ENCODE measurements at regions not wholly inside any gene's neighbourhood (a gene's known extent, or its start where the extent isn't known, plus 50 kb on each side); places are given as distances from the start of the nearest gene placed in this dataset.

DNA sequence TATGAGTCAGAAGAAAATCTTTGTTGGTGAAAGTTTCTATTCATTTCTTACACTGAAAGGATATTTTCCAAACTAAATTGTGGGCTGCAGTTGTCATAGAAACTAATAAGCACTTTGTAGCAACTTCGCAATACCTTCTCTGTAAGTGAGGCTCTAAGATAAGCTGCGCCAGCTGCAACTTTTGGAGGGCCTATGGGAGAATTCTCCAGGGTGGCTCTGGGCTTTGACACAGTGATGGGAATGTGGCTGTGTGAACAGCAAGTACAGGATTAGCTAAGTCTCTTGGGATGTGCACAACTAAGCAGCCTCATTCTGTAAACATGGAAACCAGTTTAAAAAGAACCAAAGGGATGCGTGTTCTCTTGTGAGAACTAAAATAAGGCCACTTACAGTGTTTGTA lies 124.6 kb upstream of the SGO1 start:
- TF ChIP-seq POLR2AphosphoS5 (IDR thresholded peaks at IDR 0.05; ENCODE audit: low read depth, low read length) (no peak), SIN3A (IDR thresholded peaks at IDR 0.05; ENCODE audit: borderline replicate concordance, insufficient read depth, low read depth, low read length) (no peak), TCF7L2 (IDR thresholded peaks at IDR 0.05; ENCODE audit: low read depth, low read length) (no peak)
- TF ChIP-seq, protein P1, sequence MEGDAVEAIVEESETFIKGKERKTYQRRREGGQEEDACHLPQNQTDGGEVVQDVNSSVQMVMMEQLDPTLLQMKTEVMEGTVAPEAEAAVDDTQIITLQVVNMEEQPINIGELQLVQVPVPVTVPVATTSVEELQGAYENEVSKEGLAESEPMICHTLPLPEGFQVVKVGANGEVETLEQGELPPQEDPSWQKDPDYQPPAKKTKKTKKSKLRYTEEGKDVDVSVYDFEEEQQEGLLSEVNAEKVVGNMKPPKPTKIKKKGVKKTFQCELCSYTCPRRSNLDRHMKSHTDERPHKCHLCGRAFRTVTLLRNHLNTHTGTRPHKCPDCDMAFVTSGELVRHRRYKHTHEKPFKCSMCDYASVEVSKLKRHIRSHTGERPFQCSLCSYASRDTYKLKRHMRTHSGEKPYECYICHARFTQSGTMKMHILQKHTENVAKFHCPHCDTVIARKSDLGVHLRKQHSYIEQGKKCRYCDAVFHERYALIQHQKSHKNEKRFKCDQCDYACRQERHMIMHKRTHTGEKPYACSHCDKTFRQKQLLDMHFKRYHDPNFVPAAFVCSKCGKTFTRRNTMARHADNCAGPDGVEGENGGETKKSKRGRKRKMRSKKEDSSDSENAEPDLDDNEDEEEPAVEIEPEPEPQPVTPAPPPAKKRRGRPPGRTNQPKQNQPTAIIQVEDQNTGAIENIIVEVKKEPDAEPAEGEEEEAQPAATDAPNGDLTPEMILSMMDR (IDR thresholded peaks at IDR 0.05), result no peak
- TF ChIP-seq, protein P2, sequence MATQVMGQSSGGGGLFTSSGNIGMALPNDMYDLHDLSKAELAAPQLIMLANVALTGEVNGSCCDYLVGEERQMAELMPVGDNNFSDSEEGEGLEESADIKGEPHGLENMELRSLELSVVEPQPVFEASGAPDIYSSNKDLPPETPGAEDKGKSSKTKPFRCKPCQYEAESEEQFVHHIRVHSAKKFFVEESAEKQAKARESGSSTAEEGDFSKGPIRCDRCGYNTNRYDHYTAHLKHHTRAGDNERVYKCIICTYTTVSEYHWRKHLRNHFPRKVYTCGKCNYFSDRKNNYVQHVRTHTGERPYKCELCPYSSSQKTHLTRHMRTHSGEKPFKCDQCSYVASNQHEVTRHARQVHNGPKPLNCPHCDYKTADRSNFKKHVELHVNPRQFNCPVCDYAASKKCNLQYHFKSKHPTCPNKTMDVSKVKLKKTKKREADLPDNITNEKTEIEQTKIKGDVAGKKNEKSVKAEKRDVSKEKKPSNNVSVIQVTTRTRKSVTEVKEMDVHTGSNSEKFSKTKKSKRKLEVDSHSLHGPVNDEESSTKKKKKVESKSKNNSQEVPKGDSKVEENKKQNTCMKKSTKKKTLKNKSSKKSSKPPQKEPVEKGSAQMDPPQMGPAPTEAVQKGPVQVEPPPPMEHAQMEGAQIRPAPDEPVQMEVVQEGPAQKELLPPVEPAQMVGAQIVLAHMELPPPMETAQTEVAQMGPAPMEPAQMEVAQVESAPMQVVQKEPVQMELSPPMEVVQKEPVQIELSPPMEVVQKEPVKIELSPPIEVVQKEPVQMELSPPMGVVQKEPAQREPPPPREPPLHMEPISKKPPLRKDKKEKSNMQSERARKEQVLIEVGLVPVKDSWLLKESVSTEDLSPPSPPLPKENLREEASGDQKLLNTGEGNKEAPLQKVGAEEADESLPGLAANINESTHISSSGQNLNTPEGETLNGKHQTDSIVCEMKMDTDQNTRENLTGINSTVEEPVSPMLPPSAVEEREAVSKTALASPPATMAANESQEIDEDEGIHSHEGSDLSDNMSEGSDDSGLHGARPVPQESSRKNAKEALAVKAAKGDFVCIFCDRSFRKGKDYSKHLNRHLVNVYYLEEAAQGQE (IDR thresholded peaks at IDR 0.05; ENCODE audit: insufficient read depth in 1 of 2, low read depth in 2 of 2, low read length in 1 of 2), result no peak
- BruUV-seq (replicated peaks), result no TSS peak
- Histone ChIP-seq H3K27me3 (ENCODE audit: control insufficient read depth, insufficient read depth, low read length) (no peaks in the 10 kb centered on the region), H3K4me1 (ENCODE audit: control insufficient read depth, insufficient read depth, low read length) (no peaks in the 10 kb centered on the region), H3K9me3 (ENCODE audit: control insufficient read depth, insufficient read depth, low read depth, low read length) (no peaks in the 10 kb centered on the region), H3K27ac (ENCODE audit: low read length) (no peak overlapping the region), H3K4me3 (ENCODE audit: low read depth in 2 of 2, low read length in 2 of 2) (no peak overlapping the region), H3K36me3 (ENCODE audit: control insufficient read depth, insufficient read depth, low read length) (no peaks in the 10 kb centered on the region)
- DNase-seq (ENCODE audit: low read depth, low spot score) (no peak), ATAC-seq (no peak)
- intact Hi-C loops (cut with micrococcal nuclease; ENCODE audit: unreplicated experiment) (no loop called here), in situ Hi-C loops (cut with HindIII; ENCODE audit: low pct_unique_long_range_greater_than_20kb, low sequenced_read_pairs) (no loop called here)
- CTCF ChIA-PET, result no interaction called here
- POLR2A ChIA-PET, result no interaction called here

- H3K4me3 ChIP-seq (ENCODE audit: low read depth in 2 of 2, low read length in 2 of 2), result no peak overlapping the region
- TF ChIP-seq, protein P1 (IDR thresholded peaks at IDR 0.05), result no peak
- no peak for TF ChIP-seq SIN3A (IDR thresholded peaks at IDR 0.05; ENCODE audit: borderline replicate concordance, insufficient read depth, low read depth, low read length)
- H3K27me3 ChIP-seq (ENCODE audit: control insufficient read depth, insufficient read depth, low read length), result no peaks in the 10 kb centered on the region
- in situ Hi-C loops (cut with HindIII; ENCODE audit: low pct_unique_long_range_greater_than_20kb, low sequenced_read_pairs) (no loop called here), intact Hi-C loops (cut with micrococcal nuclease; ENCODE audit: unreplicated experiment) (no loop called here)
- CTCF ChIA-PET, result no interaction called here
- H3K9me3 ChIP-seq (ENCODE audit: control insufficient read depth, insufficient read depth, low read depth, low read length), result no peaks in the 10 kb centered on the region
- no peaks in the 10 kb centered on the region for H3K36me3 ChIP-seq (ENCODE audit: control insufficient read depth, insufficient read depth, low read length)
- H3K27ac ChIP-seq (ENCODE audit: low read length), result no peak overlapping the region
- no peak for DNase-seq (ENCODE audit: low read depth, low spot score)
- H3K4me1 ChIP-seq (ENCODE audit: control insufficient read depth, insufficient read depth, low read length), result no peaks in the 10 kb centered on the region
- no TSS peak for BruUV-seq (replicated peaks)
- no peak for ATAC-seq
- POLR2A ChIA-PET, result no interaction called here
Measured at GRCh38 chr3:20307383-20307782, 121.4 kb upstream of the SGO1 start.

- TF ChIP-seq POLR2AphosphoS5 (IDR thresholded peaks at IDR 0.05; ENCODE audit: low read depth, low read length) (no peak), SIN3A (IDR thresholded peaks at IDR 0.05; ENCODE audit: borderline replicate concordance, insufficient read depth, low read depth, low read length) (no peak), TCF7L2 (IDR thresholded peaks at IDR 0.05; ENCODE audit: low read depth, low read length) (no peak)
- TF ChIP-seq, protein P1 (IDR thresholded peaks at IDR 0.05), result no peak
- TF ChIP-seq, protein P2 (IDR thresholded peaks at IDR 0.05; ENCODE audit: insufficient read depth in 1 of 2, low read depth in 2 of 2, low read length in 1 of 2), result no peak
- CTCF ChIA-PET, result no interaction called here
- ATAC-seq (no peak), DNase-seq (ENCODE audit: low read depth, low spot score) (no peak)
- POLR2A ChIA-PET, result no interaction called here
- Histone ChIP-seq H3K36me3 (ENCODE audit: control insufficient read depth, insufficient read depth, low read length) (no peaks in the 10 kb centered on the region), H3K4me1 (ENCODE audit: control insufficient read depth, insufficient read depth, low read length) (no peaks in the 10 kb centered on the region), H3K27me3 (ENCODE audit: control insufficient read depth, insufficient read depth, low read length) (no peaks in the 10 kb centered on the region), H3K4me3 (ENCODE audit: low read depth in 2 of 2, low read length in 2 of 2) (no peak overlapping the region), H3K9me3 (ENCODE audit: control insufficient read depth, insufficient read depth, low read depth, low read length) (no peaks in the 10 kb centered on the region), H3K27ac (ENCODE audit: low read length) (no peak overlapping the region)
- in situ Hi-C loops (cut with HindIII; ENCODE audit: low pct_unique_long_range_greater_than_20kb, low sequenced_read_pairs), result no loop called here
- BruUV-seq (replicated peaks), result no TSS peak
- intact Hi-C loops (cut with micrococcal nuclease; ENCODE audit: unreplicated experiment), result no loop called here
Measured at GRCh38 chr3:20305647-20306046, 119.6 kb upstream of the SGO1 start.

All from Panc1 (cell line).